GM23248 (cell line): ENCODE measurements at regions not wholly inside any gene's neighbourhood (a gene's known extent, or its start where the extent isn't known, plus 50 kb on each side); places are given as distances from the start of the nearest gene placed in this dataset.

Source experiments
- EZH2 ChIP-seq: fragments of 200-600 bp; sonication (generic); IDR thresholded peaks from 2 replicates; pipeline ENCODE4 v1.6.1; 2018; ENCODE audit warnings: antibody characterized with exemption, mild to moderate bottlenecking; ENCODE audit not compliant: insufficient read depth, poor library complexity, severe bottlenecking
- EZH2phosphoT487 ChIP-seq: fragments of 200-600 bp; sonication (generic); IDR thresholded peaks from 2 replicates; pipeline ENCODE4 v1.6.1; 2018; ENCODE audit warnings: antibody characterized with exemption, moderate library complexity, mild to moderate bottlenecking, low read depth; ENCODE audit not compliant: insufficient read depth

DNA sequence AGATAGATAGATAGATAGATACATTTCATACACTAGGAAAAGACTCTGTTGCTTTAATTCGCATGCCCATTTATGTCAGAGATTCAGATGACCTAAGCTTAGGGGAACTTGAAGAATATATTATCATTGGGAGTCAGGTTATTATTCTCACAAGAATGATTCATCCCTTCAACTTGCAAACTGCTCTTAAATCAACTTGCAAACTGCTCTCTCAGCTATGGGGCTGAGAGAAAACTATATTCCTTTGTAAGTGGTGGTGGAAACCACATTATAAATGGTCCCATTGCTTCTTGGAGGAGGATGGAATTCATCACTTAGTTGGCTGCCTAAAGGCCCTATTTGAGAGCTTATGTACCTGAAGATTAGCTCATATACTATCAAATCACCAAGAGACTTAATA, 160.9 kb upstream of the STAC start:
- no peak for TF ChIP-seq EZH2
- TF ChIP-seq EZH2phosphoT487, result no peak
